GM19372 (cell line): ENCODE measurements at regions not wholly inside any gene's neighbourhood (a gene's known extent, or its start where the extent isn't known, plus 50 kb on each side); places are given as distances from the start of the nearest gene placed in this dataset.
"Not testable (repeated sequence)": the region's sequence is repeated elsewhere in the genome, so short reads cannot be mapped to it uniquely, and the experiment has no call there.

Experiments used
- ATAC-seq: cut with Tn5 transposase; IDR thresholded peaks from one replicate; pipeline ENCODE4 v1.9.1; 2021; ENCODE audit warnings: mild to moderate bottlenecking, low read depth, moderate library complexity; ENCODE audit not compliant: unreplicated experiment

GRCh38 chr3:10653866-10654611, 148.7 kb upstream of the ATP2B2 start:
- ATAC-seq: no peak

GRCh38 chr3:10655105-10655504, 149.7 kb upstream of the ATP2B2 start:
- ATAC-seq: no peak

GRCh38 chr3:10657339-10657738, 152.0 kb upstream of the ATP2B2 start:
- not testable (repeated sequence) for ATAC-seq

GRCh38 chr3:10665592-10665991, 150.4 kb upstream of the SLC6A11 start:
- no peak for ATAC-seq

GRCh38 chr3:10666621-10667020, 149.4 kb upstream of the SLC6A11 start:
- ATAC-seq: no peak

- ATAC-seq: no peak
Measured at GRCh38 chr3:10667269-10667668, 148.8 kb upstream of the SLC6A11 start.

- ATAC-seq: no peak
Measured at GRCh38 chr3:10667901-10668476, 148.0 kb upstream of the SLC6A11 start.

- ATAC-seq: no peak
Measured at GRCh38 chr3:10669490-10670048, 146.5 kb upstream of the SLC6A11 start.

GRCh38 chr3:10672422-10672821, 143.6 kb upstream of the SLC6A11 start:
- ATAC-seq: no peak

- ATAC-seq: no peak
Measured at GRCh38 chr3:10674578-10674977, 141.4 kb upstream of the SLC6A11 start.

GRCh38 chr3:10676905-10677304, 139.1 kb upstream of the SLC6A11 start:
- no peak for ATAC-seq

- ATAC-seq: no peak
Measured at GRCh38 chr3:10678796-10679376, 137.1 kb upstream of the SLC6A11 start.

GRCh38 chr3:10680796-10681195, 135.2 kb upstream of the SLC6A11 start:
- ATAC-seq: no peak

- ATAC-seq: no peak
Measured at GRCh38 chr3:10682692-10683091, 133.3 kb upstream of the SLC6A11 start.

GRCh38 chr3:10683106-10683505, 132.9 kb upstream of the SLC6A11 start:
- ATAC-seq: no peak

- ATAC-seq: no peak
Measured at GRCh38 chr3:10688126-10688525, 127.9 kb upstream of the SLC6A11 start.

GRCh38 chr3:10688548-10689172, 127.4 kb upstream of the SLC6A11 start:
- no peak for ATAC-seq

GRCh38 chr3:10692039-10692622, 123.9 kb upstream of the SLC6A11 start:
- ATAC-seq: no peak

- no peak for ATAC-seq
Measured at GRCh38 chr3:10693457-10693856, 122.6 kb upstream of the SLC6A11 start.

- no peak for ATAC-seq
Measured at GRCh38 chr3:10694179-10694578, 121.8 kb upstream of the SLC6A11 start.

GRCh38 chr3:10695186-10695585, 120.8 kb upstream of the SLC6A11 start:
- ATAC-seq: not testable (repeated sequence)
